LNCaP clone FGC (cell line): ENCODE measurements at regions not wholly inside any gene's neighbourhood (a gene's known extent, or its start where the extent isn't known, plus 50 kb on each side); places are given as distances from the start of the nearest gene placed in this dataset.
"Not testable (repeated sequence)": the region's sequence is repeated elsewhere in the genome, so short reads cannot be mapped to it uniquely, and the experiment has no call there.

ENCODE experiments used
- DNase-seq: peaks from one replicate; pipeline ENCODE4 v3.0.0-alpha.2; 2011; ENCODE audit warnings: low read depth
- H3K4me3 ChIP-seq: 2 replicates; pipeline ENCODE4 v1.5.1; 2011; ENCODE audit warnings: mild to moderate bottlenecking, low read depth, low read length, control low read depth
- TF ChIP-seq, protein P1 (sequence below): IDR thresholded peaks from 2 replicates; pipeline ENCODE4 v1.5.1; 2012; ENCODE audit warnings: mild to moderate bottlenecking; ENCODE audit not compliant: control insufficient read depth, insufficient read depth; ENCODE audit errors: extremely low read depth

GRCh38 chr12:83256562-83256961 is 569.9 kb downstream of the TMTC2 start:
- no peak for DNase-seq
- TF ChIP-seq, protein P1, sequence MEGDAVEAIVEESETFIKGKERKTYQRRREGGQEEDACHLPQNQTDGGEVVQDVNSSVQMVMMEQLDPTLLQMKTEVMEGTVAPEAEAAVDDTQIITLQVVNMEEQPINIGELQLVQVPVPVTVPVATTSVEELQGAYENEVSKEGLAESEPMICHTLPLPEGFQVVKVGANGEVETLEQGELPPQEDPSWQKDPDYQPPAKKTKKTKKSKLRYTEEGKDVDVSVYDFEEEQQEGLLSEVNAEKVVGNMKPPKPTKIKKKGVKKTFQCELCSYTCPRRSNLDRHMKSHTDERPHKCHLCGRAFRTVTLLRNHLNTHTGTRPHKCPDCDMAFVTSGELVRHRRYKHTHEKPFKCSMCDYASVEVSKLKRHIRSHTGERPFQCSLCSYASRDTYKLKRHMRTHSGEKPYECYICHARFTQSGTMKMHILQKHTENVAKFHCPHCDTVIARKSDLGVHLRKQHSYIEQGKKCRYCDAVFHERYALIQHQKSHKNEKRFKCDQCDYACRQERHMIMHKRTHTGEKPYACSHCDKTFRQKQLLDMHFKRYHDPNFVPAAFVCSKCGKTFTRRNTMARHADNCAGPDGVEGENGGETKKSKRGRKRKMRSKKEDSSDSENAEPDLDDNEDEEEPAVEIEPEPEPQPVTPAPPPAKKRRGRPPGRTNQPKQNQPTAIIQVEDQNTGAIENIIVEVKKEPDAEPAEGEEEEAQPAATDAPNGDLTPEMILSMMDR, result no peak

GRCh38 chr12:83250866-83251265 is 564.2 kb downstream of the TMTC2 start:
- H3K4me3 ChIP-seq, result no peak overlapping the region
- TF ChIP-seq, protein P1, result no peak
- no peak for DNase-seq

More at GRCh38 chr12:83256562-83256961, 569.9 kb downstream of the TMTC2 start:
- H3K4me3 ChIP-seq, result no peak overlapping the region

DNA sequence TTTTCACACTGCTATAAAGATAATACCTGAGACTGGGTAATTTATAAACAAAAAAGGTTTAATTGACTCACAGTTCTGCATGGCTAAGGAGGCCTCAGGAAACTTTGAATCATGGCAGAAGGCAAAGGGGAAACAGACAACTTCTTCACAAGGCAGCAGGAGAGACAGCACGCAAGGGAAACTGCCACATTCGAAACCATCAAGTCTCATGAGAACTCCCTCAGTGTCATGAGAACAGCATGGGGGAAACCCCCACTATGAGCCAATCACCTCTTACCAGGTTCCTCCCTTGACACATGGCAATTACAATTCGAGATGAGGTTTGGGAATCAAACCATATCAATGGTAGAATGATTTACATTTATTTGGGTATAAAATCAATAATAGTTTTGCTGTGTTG is 558.5 kb downstream of the TMTC2 start:
- no peak for DNase-seq
- no peak overlapping the region for H3K4me3 ChIP-seq
- TF ChIP-seq, protein P1, result no peak

DNA sequence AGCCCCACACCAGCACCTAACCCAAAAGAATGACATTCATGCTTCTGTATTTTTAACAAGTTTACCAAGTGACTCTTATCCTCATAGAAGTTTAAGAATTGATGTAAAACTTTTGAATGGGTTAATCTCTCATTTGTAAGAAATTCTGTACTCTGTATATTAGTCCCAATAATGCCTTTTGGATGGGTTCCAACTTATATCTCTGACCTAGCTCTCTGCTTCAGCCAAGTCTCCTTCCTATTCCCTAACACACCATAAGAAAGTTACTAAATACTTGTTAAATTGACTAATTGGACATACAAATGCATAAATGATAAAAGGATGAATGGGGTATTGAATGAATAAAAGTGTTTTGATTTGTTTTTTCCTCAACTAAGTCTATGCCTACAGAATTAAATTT is 557.3 kb downstream of the TMTC2 start:
- no peak overlapping the region for H3K4me3 ChIP-seq

DNA sequence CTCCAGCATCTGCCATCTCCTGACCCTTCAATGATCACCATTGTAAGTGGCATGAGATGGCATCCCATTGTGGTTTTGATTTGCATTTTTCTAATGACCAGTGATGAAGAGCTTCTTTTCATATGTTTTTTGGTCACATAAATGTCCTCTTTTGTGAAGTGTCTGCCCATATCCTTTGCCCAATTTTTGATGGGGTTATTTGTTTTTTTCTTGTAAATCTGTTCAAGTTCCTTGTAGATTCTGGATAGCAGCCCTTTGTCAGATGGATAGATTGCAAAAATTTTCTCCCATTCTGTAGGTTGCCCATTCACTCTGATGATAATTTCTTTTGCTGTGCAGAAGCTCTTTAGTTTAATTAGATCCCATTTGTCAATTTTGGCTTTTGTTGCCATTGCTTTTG is 547.3 kb downstream of the TMTC2 start:
- DNase-seq, H3K4me3 ChIP-seq: not testable (repeated sequence)

More for the DNA sequence above, 557.3 kb downstream of the TMTC2 start:
- TF ChIP-seq, protein P1, result no peak
- no peak for DNase-seq

DNA sequence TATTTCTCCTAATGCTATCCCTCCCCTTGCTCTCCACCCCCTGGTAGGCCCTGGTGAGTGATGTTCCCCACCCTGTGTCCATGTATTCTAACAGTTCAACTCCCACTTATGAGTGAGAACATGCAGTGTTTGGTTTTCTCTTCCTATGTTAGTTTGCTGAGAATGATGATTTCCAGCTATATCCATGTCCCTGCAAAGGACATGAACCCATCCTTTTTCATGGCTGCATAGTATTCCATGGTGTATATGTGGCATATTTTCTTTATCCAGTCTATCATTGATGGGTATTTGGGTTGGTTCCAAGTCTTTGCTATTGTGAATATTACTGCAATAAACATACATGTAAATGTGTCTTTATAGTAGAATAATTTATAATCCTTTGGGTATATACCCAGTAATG is 540.3 kb downstream of the TMTC2 start:
- DNase-seq, H3K4me3 ChIP-seq: not testable (repeated sequence)

- TF ChIP-seq, protein P1, result no peak
- H3K4me3 ChIP-seq, result no peak overlapping the region
- DNase-seq, result no peak
Measured at GRCh38 chr12:83225806-83226205, 539.1 kb downstream of the TMTC2 start.

GRCh38 chr12:83224012-83224411 is 537.3 kb downstream of the TMTC2 start:
- TF ChIP-seq, protein P1, result no peak
- H3K4me3 ChIP-seq, result no peak overlapping the region
- DNase-seq, result no peak
